ENCODE measurements at regions not wholly inside any gene's neighbourhood (a gene's known extent, or its start where the extent isn't known, plus 50 kb on each side); places are given as distances from the start of the nearest gene placed in this dataset.

- Mint-ChIP-seq H3K9me3 (no peaks in the 10 kb centered on the region), H3K27me3 (no peaks in the 10 kb centered on the region), H3K4me3 (no peak overlapping the region), H3K4me1 (no peaks in the 10 kb centered on the region), H3K36me3 (no peaks in the 10 kb centered on the region), H3K27ac (no peak overlapping the region)
- no peak for ATAC-seq
Observed at GRCh38 chr5:153895266-153895665, 143.4 kb downstream of the FAM114A2 start.

- no peaks in the 10 kb centered on the region for H3K36me3 Mint-ChIP-seq
- no peak for ATAC-seq
- H3K4me3 Mint-ChIP-seq, result no peak overlapping the region
- no peaks in the 10 kb centered on the region for H3K9me3 Mint-ChIP-seq
- no peaks in the 10 kb centered on the region for H3K4me1 Mint-ChIP-seq
- no peak overlapping the region for H3K27ac Mint-ChIP-seq
- H3K27me3 Mint-ChIP-seq, result no peaks in the 10 kb centered on the region
Observed at GRCh38 chr5:153893817-153894216, 144.9 kb downstream of the FAM114A2 start.

GRCh38 chr5:153891394-153891793, 147.3 kb downstream of the FAM114A2 start:
- Mint-ChIP-seq H3K9me3 (no peaks in the 10 kb centered on the region), H3K4me1 (no peaks in the 10 kb centered on the region), H3K27me3 (no peaks in the 10 kb centered on the region), H3K36me3 (no peaks in the 10 kb centered on the region), H3K27ac (no peak overlapping the region), H3K4me3 (no peak overlapping the region)
- ATAC-seq, result no peak

GRCh38 chr5:153888781-153889180, 149.9 kb downstream of the FAM114A2 start:
- H3K9me3 Mint-ChIP-seq, result no peaks in the 10 kb centered on the region
- no peak overlapping the region for H3K27ac Mint-ChIP-seq
- no peak for ATAC-seq
- no peaks in the 10 kb centered on the region for H3K4me1 Mint-ChIP-seq
- no peaks in the 10 kb centered on the region for H3K27me3 Mint-ChIP-seq
- H3K36me3 Mint-ChIP-seq, result no peaks in the 10 kb centered on the region
- H3K4me3 Mint-ChIP-seq, result no peak overlapping the region

- Mint-ChIP-seq H3K27ac (no peak overlapping the region), H3K4me1 (no peaks in the 10 kb centered on the region), H3K9me3 (no peaks in the 10 kb centered on the region), H3K36me3 (no peaks in the 10 kb centered on the region), H3K4me3 (no peak overlapping the region), H3K27me3 (no peaks in the 10 kb centered on the region)
- no peak for ATAC-seq
Observed at GRCh38 chr5:153885141-153885540, 153.6 kb downstream of the FAM114A2 start.

- Mint-ChIP-seq H3K27ac (no peak overlapping the region), H3K9me3 (no peaks in the 10 kb centered on the region), H3K4me3 (no peak overlapping the region), H3K36me3 (no peaks in the 10 kb centered on the region), H3K27me3 (no peaks in the 10 kb centered on the region), H3K4me1 (no peaks in the 10 kb centered on the region)
- no peak for ATAC-seq
Observed at GRCh38 chr5:153884612-153884957, 154.1 kb downstream of the FAM114A2 start.

GRCh38 chr5:153883854-153884611, 154.7 kb downstream of the FAM114A2 start:
- no peak overlapping the region for H3K27ac Mint-ChIP-seq
- ATAC-seq, result no peak
- H3K36me3 Mint-ChIP-seq, result no peaks in the 10 kb centered on the region
- H3K4me3 Mint-ChIP-seq, result no peak overlapping the region
- H3K27me3 Mint-ChIP-seq, result no peaks in the 10 kb centered on the region
- H3K4me1 Mint-ChIP-seq, result no peaks in the 10 kb centered on the region
- no peaks in the 10 kb centered on the region for H3K9me3 Mint-ChIP-seq

- ATAC-seq, result no peak
- Mint-ChIP-seq H3K9me3 (no peaks in the 10 kb centered on the region), H3K4me1 (no peaks in the 10 kb centered on the region), H3K27ac (no peak overlapping the region), H3K36me3 (no peaks in the 10 kb centered on the region), H3K4me3 (no peak overlapping the region), H3K27me3 (no peaks in the 10 kb centered on the region)
Observed at GRCh38 chr5:153881687-153882086, 157.0 kb downstream of the FAM114A2 start.

GRCh38 chr5:153880106-153880505, 158.6 kb downstream of the FAM114A2 start:
- no peaks in the 10 kb centered on the region for H3K36me3 Mint-ChIP-seq
- H3K4me3 Mint-ChIP-seq, result no peak overlapping the region
- no peaks in the 10 kb centered on the region for H3K27me3 Mint-ChIP-seq
- no peak overlapping the region for H3K27ac Mint-ChIP-seq
- H3K9me3 Mint-ChIP-seq, result no peaks in the 10 kb centered on the region
- ATAC-seq, result no peak
- no peaks in the 10 kb centered on the region for H3K4me1 Mint-ChIP-seq

GRCh38 chr5:153879596-153879995, 159.1 kb downstream of the FAM114A2 start:
- Mint-ChIP-seq H3K27me3 (no peaks in the 10 kb centered on the region), H3K27ac (no peak overlapping the region), H3K9me3 (no peaks in the 10 kb centered on the region), H3K4me3 (no peak overlapping the region), H3K4me1 (no peaks in the 10 kb centered on the region), H3K36me3 (no peaks in the 10 kb centered on the region)
- no peak for ATAC-seq

- Mint-ChIP-seq H3K27me3 (no peaks in the 10 kb centered on the region), H3K4me1 (no peaks in the 10 kb centered on the region), H3K4me3 (no peak overlapping the region), H3K27ac (no peak overlapping the region), H3K36me3 (no peaks in the 10 kb centered on the region), H3K9me3 (peaks cover 4% of the 10 kb centered on the region)
- ATAC-seq, result no peak
Observed at GRCh38 chr5:153866176-153866575, 172.5 kb downstream of the FAM114A2 start.

- Mint-ChIP-seq H3K4me1 (no peaks in the 10 kb centered on the region), H3K4me3 (no peak overlapping the region), H3K27ac (no peak overlapping the region), H3K27me3 (peaks cover 10% of the 10 kb centered on the region), H3K9me3 (peaks cover 4% of the 10 kb centered on the region), H3K36me3 (no peaks in the 10 kb centered on the region)
- ATAC-seq, result no peak
Observed at GRCh38 chr5:153865016-153865415, 173.7 kb downstream of the FAM114A2 start.

GRCh38 chr5:153863951-153864350, 174.8 kb downstream of the FAM114A2 start:
- H3K4me1 Mint-ChIP-seq, result no peaks in the 10 kb centered on the region
- H3K36me3 Mint-ChIP-seq, result no peaks in the 10 kb centered on the region
- peaks cover 4% of the 10 kb centered on the region for H3K9me3 Mint-ChIP-seq
- H3K4me3 Mint-ChIP-seq, result no peak overlapping the region
- peaks cover 18% of the 10 kb centered on the region for H3K27me3 Mint-ChIP-seq
- ATAC-seq, result no peak
- no peak overlapping the region for H3K27ac Mint-ChIP-seq
